Panc1 (cell line): ENCODE measurements at regions not wholly inside any gene's neighbourhood (a gene's known extent, or its start where the extent isn't known, plus 50 kb on each side); places are given as distances from the start of the nearest gene placed in this dataset.

Experiments used
- ATAC-seq: fragments of 200-7000 bp; cut with Tn5 transposase; 2 replicates; pipeline ENCODE4 v1.9.1; 2020; ENCODE audit warnings: mild to moderate bottlenecking, moderate library complexity
- BruUV-seq: library from RNA; stranded (reverse); fragments of 400-500 nt; replicated peaks from 2 replicates; lab custom pipeline; 2021; lab: Mats Ljungman, UMichigan
- CTCF ChIA-PET: fragments of 300-600 bp; sonication (Branson Sonifier 250); formaldehyde crosslinking; loops from one replicate; lab custom pipeline; 2022; ENCODE audit warnings: antibody characterized with exemption; lab: Charles Lee
- POLR2A ChIA-PET: fragments of 300-600 bp; sonication (Branson Sonifier 250); formaldehyde crosslinking; loops from one replicate; lab custom pipeline; 2022; ENCODE audit warnings: antibody characterized with exemption; lab: Charles Lee
- DNase-seq: peaks from one replicate; pipeline ENCODE4 v3.0.0-alpha.2; 2010; ENCODE audit warnings: low read depth, low spot score
- H3K27ac ChIP-seq: 2 replicates; pipeline ENCODE4 v1.5.1; 2011; ENCODE audit warnings: mild to moderate bottlenecking, low read length, inconsistent platforms
- H3K27me3 ChIP-seq: fragments of 200-500 bp; sonication (Bioruptor generic); 2 replicates; pipeline ENCODE4 v1.6.0; 2014; ENCODE audit warnings: low read length, inconsistent platforms; ENCODE audit not compliant: control insufficient read depth, insufficient read depth
- H3K36me3 ChIP-seq: fragments of 200-500 bp; sonication (Bioruptor generic); 2 replicates; pipeline ENCODE4 v1.5.1; 2014; ENCODE audit warnings: inconsistent platforms, mild to moderate bottlenecking, low read length, moderate library complexity; ENCODE audit not compliant: control insufficient read depth, insufficient read depth
- H3K4me1 ChIP-seq: 2 replicates; pipeline ENCODE4 v1.5.1; 2011; ENCODE audit warnings: inconsistent platforms, mild to moderate bottlenecking, low read length, moderate library complexity; ENCODE audit not compliant: control insufficient read depth, insufficient read depth
- H3K4me3 ChIP-seq, 2 experiments: 2 replicates each; pipeline ENCODE4 v1.5.1; 2011 to 2012; ENCODE audit warnings: low read depth in 2 of 2, low read length in 2 of 2, mild to moderate bottlenecking in 2 of 2, inconsistent platforms in 1 of 2, moderate library complexity in 1 of 2
- H3K9me3 ChIP-seq: fragments of 200-500 bp; sonication (Bioruptor generic); 2 replicates; pipeline ENCODE4 v1.5.1; 2014; ENCODE audit warnings: low read depth, mild to moderate bottlenecking, inconsistent platforms, low read length, moderate library complexity; ENCODE audit not compliant: control insufficient read depth, insufficient read depth
- POLR2AphosphoS5 ChIP-seq: IDR thresholded peaks from 2 replicates; pipeline ENCODE4 v1.6.1; 2012; ENCODE audit warnings: mild to moderate bottlenecking, low read depth, low read length, moderate library complexity
- SIN3A ChIP-seq: IDR thresholded peaks from 2 replicates; pipeline ENCODE4 v1.6.1; 2012; ENCODE audit warnings: low read depth, mild to moderate bottlenecking, low read length, moderate library complexity, borderline replicate concordance; ENCODE audit not compliant: insufficient read depth
- TCF7L2 ChIP-seq: IDR thresholded peaks from 2 replicates; pipeline ENCODE4 v1.6.1; 2011; ENCODE audit warnings: mild to moderate bottlenecking, low read depth, low read length, inconsistent platforms
- in situ Hi-C: cut with HindIII; loops from 2 replicates; pipeline ENCODE4 v1.10.0; 2016; ENCODE audit warnings: low sequenced_read_pairs, low pct_unique_long_range_greater_than_20kb
- intact Hi-C: fragments of 100-400 bp; cut with micrococcal nuclease; formaldehyde crosslinking; loops from one replicate; pipeline ENCODE4 v1.10.0; 2022; ENCODE audit not compliant: unreplicated experiment
- TF ChIP-seq, protein P1 (sequence below), 2 experiments: IDR thresholded peaks; 2 replicates each; pipeline ENCODE4 v1.6.1; 2011 to 2012; ENCODE audit warnings: low read depth in 2 of 2, control low read depth in 1 of 2, low read length in 1 of 2, mild to moderate bottlenecking in 1 of 2, moderate library complexity in 1 of 2; ENCODE audit not compliant: insufficient read depth in 1 of 2
- TF ChIP-seq, protein P2 (sequence below): fragments of 450-650 bp; IDR thresholded peaks from 2 replicates; pipeline ENCODE4 v1.5.1; 2017; ENCODE audit warnings: mild to moderate bottlenecking

DNA sequence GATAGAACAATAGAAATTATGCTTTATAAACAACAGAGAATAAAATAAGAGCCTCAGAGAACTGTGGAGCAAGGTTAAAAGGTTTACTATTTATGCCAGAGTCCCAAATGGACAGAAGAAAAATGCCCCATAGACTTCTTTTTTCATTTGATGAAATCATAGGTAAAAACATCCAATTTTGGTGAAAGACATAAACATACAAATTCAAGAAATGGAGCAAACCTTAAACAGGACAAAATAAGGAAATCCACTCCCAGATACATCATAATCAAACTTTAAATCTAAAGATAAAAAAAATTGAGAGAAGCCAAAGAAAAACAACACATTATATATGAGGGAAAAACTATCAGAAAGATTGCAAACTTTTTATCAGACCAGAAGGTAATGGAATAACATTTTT lies 182.8 kb downstream of the GADD45G start:
- Histone ChIP-seq H3K4me3 (no peak overlapping the region), H3K4me1 (no peaks in the 10 kb centered on the region), H3K36me3 (no peaks in the 10 kb centered on the region), H3K9me3 (no peaks in the 10 kb centered on the region), H3K27ac (no peak overlapping the region), H3K27me3 (no peaks in the 10 kb centered on the region)
- no peak for TF ChIP-seq POLR2AphosphoS5
- TF ChIP-seq, protein P1, sequence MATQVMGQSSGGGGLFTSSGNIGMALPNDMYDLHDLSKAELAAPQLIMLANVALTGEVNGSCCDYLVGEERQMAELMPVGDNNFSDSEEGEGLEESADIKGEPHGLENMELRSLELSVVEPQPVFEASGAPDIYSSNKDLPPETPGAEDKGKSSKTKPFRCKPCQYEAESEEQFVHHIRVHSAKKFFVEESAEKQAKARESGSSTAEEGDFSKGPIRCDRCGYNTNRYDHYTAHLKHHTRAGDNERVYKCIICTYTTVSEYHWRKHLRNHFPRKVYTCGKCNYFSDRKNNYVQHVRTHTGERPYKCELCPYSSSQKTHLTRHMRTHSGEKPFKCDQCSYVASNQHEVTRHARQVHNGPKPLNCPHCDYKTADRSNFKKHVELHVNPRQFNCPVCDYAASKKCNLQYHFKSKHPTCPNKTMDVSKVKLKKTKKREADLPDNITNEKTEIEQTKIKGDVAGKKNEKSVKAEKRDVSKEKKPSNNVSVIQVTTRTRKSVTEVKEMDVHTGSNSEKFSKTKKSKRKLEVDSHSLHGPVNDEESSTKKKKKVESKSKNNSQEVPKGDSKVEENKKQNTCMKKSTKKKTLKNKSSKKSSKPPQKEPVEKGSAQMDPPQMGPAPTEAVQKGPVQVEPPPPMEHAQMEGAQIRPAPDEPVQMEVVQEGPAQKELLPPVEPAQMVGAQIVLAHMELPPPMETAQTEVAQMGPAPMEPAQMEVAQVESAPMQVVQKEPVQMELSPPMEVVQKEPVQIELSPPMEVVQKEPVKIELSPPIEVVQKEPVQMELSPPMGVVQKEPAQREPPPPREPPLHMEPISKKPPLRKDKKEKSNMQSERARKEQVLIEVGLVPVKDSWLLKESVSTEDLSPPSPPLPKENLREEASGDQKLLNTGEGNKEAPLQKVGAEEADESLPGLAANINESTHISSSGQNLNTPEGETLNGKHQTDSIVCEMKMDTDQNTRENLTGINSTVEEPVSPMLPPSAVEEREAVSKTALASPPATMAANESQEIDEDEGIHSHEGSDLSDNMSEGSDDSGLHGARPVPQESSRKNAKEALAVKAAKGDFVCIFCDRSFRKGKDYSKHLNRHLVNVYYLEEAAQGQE (IDR thresholded peaks at IDR 0.05; ENCODE audit: insufficient read depth in 1 of 2, low read depth in 2 of 2, low read length in 1 of 2) = no peak
- no peak for TF ChIP-seq TCF7L2
- TF ChIP-seq, protein P2, sequence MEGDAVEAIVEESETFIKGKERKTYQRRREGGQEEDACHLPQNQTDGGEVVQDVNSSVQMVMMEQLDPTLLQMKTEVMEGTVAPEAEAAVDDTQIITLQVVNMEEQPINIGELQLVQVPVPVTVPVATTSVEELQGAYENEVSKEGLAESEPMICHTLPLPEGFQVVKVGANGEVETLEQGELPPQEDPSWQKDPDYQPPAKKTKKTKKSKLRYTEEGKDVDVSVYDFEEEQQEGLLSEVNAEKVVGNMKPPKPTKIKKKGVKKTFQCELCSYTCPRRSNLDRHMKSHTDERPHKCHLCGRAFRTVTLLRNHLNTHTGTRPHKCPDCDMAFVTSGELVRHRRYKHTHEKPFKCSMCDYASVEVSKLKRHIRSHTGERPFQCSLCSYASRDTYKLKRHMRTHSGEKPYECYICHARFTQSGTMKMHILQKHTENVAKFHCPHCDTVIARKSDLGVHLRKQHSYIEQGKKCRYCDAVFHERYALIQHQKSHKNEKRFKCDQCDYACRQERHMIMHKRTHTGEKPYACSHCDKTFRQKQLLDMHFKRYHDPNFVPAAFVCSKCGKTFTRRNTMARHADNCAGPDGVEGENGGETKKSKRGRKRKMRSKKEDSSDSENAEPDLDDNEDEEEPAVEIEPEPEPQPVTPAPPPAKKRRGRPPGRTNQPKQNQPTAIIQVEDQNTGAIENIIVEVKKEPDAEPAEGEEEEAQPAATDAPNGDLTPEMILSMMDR = no peak
- TF ChIP-seq SIN3A = no peak
- no TSS peak for BruUV-seq
- DNase-seq (no peak), ATAC-seq (no peak)
- in situ Hi-C loops (no loop called here), intact Hi-C loops (no loop called here)
- POLR2A ChIA-PET = no interaction called here
- CTCF ChIA-PET = no interaction called here

- CTCF ChIA-PET = no interaction called here
- no peak for ATAC-seq
These were observed 183.6 kb downstream of the GADD45G start for GRCh38 chr9:89788434-89788833.

More at GRCh38 chr9:89788434-89788833, 183.6 kb downstream of the GADD45G start:
- POLR2A ChIA-PET = no interaction called here
- intact Hi-C loops = no loop called here
- TF ChIP-seq SIN3A (no peak), POLR2AphosphoS5 (no peak), TCF7L2 (no peak)
- TF ChIP-seq, protein P2 = no peak
- TF ChIP-seq, protein P1 (IDR thresholded peaks at IDR 0.05; ENCODE audit: insufficient read depth in 1 of 2, low read depth in 2 of 2, low read length in 1 of 2) = no peak
- H3K4me1 ChIP-seq = no peaks in the 10 kb centered on the region
- in situ Hi-C loops = no loop called here
- no peaks in the 10 kb centered on the region for H3K27me3 ChIP-seq
- no peak overlapping the region for H3K27ac ChIP-seq
- no peak overlapping the region for H3K4me3 ChIP-seq
- DNase-seq = no peak
- no TSS peak for BruUV-seq
- H3K9me3 ChIP-seq = no peaks in the 10 kb centered on the region
- no peaks in the 10 kb centered on the region for H3K36me3 ChIP-seq
